GM06990 (cell line): ENCODE measurements at regions not wholly inside any gene's neighbourhood (a gene's known extent, or its start where the extent isn't known, plus 50 kb on each side); places are given as distances from the start of the nearest gene placed in this dataset.

Experiments used
- DNase-seq: peaks from one replicate; pipeline ENCODE4 v3.0.0-alpha.2; 2011; ENCODE audit not compliant: insufficient read length; ENCODE audit errors: extremely low read depth
- H3K27me3 ChIP-seq: replicated peaks from 2 replicates; pipeline ENCODE4 v1.6.0; 2011; ENCODE audit warnings: low read length; ENCODE audit not compliant: control insufficient read depth, insufficient read depth
- H3K36me3 ChIP-seq: 2 replicates; pipeline ENCODE4 v1.5.1; 2011; ENCODE audit warnings: low read length; ENCODE audit not compliant: control insufficient read depth, insufficient read depth
- H3K4me3 ChIP-seq: replicated peaks from 2 replicates; pipeline ENCODE4 v1.5.1; 2011; ENCODE audit warnings: low read depth, mild to moderate bottlenecking, control low read depth, low read length
- CTCF ChIP-seq: IDR thresholded peaks from 2 replicates; pipeline ENCODE4 v1.5.1; 2011; ENCODE audit warnings: low read length, control low read depth, mild to moderate bottlenecking, inconsistent platforms; ENCODE audit not compliant: insufficient read depth, poor library complexity, severe bottlenecking

GRCh38 chr14:96629558-96630222 lies 127.5 kb downstream of the PAPOLA start:
- TF ChIP-seq CTCF, result no peak
- no peak overlapping the region for H3K4me3 ChIP-seq
- DNase-seq, result no peak
- H3K36me3 ChIP-seq, result no peaks in the 10 kb centered on the region
- no peaks in the 10 kb centered on the region; the same call in none of the 2 replicates for H3K27me3 ChIP-seq

- Histone ChIP-seq H3K27me3 (no peaks in the 10 kb centered on the region; the same call in none of the 2 replicates), H3K36me3 (no peaks in the 10 kb centered on the region), H3K4me3 (no peak overlapping the region)
- no peak for TF ChIP-seq CTCF
- no peak for DNase-seq
Observed at GRCh38 chr14:96630281-96630680, 128.1 kb downstream of the PAPOLA start.

GRCh38 chr14:96631030-96631429 lies 128.8 kb downstream of the PAPOLA start:
- H3K36me3 ChIP-seq, result no peaks in the 10 kb centered on the region
- H3K27me3 ChIP-seq, result no peaks in the 10 kb centered on the region; the same call in none of the 2 replicates
- no peak for TF ChIP-seq CTCF
- DNase-seq, result no peak
- H3K4me3 ChIP-seq, result no peak overlapping the region

- Histone ChIP-seq H3K4me3 (no peak overlapping the region), H3K27me3 (no peaks in the 10 kb centered on the region; the same call in none of the 2 replicates), H3K36me3 (no peaks in the 10 kb centered on the region)
- TF ChIP-seq CTCF, result no peak
- DNase-seq, result no peak
Observed at GRCh38 chr14:96631621-96632362, 129.6 kb downstream of the PAPOLA start.

GRCh38 chr14:96632363-96632758 lies 130.2 kb downstream of the PAPOLA start:
- Histone ChIP-seq H3K4me3 (no peak overlapping the region), H3K27me3 (no peaks in the 10 kb centered on the region; the same call in none of the 2 replicates), H3K36me3 (no peaks in the 10 kb centered on the region)
- no peak for TF ChIP-seq CTCF
- no peak for DNase-seq
